GM18505 (cell line): ENCODE measurements at regions not wholly inside any gene's neighbourhood (a gene's known extent, or its start where the extent isn't known, plus 50 kb on each side); places are given as distances from the start of the nearest gene placed in this dataset.

Source experiments
- ATAC-seq: cut with Tn5 transposase; IDR thresholded peaks from one replicate; pipeline ENCODE4 v1.9.1; 2021; ENCODE audit not compliant: unreplicated experiment
- POLR2A ChIP-seq: IDR thresholded peaks from 4 replicates; pipeline ENCODE4 v1.6.1; 2011; ENCODE audit warnings: borderline replicate concordance; ENCODE audit not compliant: insufficient read depth, insufficient read length; ENCODE audit errors: extremely low read depth

DNA sequence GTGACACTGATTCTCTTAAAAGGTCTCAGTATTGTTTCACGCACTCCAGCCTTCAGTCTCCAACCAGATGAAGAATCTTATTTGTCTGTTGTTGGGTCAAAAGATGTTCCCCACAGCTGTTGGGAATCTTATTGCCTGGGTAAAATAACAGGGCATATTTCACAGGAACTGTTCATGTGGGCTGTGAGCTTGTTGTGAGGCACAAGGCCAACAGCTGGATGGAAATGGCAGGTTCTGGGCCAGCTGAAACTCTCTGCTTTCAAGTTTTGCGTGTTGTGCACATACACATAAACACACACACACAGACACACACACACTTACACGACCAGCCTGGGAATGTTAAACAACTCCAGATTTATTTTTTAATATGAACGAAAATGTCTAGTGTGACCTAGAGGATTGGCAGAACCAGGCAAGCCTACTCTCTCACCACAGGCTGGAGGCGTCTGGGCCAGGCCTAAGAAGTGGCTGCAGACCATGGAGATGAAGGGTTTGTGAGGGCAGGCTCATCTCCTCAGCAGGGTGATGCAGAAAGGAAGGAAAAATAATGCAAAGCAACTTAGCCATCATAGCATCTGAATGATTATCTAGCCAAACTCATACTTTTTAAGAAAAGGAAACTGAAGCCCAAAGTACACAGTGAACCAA is 357.0 kb downstream of the TTLL7 start:
- ATAC-seq: no peak
- no peak for TF ChIP-seq POLR2A

DNA sequence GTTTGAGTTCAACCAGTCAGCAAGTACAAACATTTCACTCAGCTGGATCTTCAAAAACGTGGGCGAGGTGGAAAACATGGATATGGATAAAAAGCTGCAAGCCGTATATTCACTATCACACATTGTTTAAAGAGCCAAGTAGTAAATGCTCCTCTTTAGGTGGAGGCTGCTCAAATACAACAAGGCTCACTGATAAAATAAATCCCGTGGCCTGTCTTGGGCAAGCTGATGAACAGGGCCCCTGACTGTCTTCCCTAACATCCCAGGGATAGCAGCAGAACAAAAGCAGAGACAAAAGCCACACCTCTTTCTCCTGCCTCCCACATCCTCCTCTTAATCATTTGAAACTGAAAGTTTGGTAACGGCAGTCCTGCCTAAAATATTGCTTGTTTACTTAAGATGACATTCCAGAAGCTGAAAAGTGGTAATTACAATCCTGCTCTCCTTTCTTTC is 357.7 kb downstream of the TTLL7 start:
- TF ChIP-seq POLR2A: no peak
- no peak for ATAC-seq

DNA sequence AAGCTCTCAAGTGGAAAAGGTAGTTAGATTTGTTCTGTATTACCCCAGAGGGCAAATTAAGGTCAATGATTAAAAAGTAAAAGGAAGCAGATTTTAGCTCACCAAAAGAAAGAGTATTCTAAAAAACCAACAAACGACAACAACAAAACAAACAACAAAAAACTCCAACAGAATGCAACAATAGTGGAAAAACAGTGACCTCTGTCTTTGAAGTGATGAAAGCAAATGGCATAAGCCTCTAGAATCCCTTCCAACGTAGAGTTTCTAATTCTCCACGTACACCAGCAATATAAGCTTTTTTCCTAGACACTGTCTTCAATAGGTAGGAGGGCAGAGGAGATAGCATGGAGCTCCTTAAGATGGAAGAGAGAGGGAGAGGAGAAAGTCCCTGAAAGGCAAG is 359.1 kb downstream of the TTLL7 start:
- ATAC-seq: no peak
- TF ChIP-seq POLR2A: no peak

DNA sequence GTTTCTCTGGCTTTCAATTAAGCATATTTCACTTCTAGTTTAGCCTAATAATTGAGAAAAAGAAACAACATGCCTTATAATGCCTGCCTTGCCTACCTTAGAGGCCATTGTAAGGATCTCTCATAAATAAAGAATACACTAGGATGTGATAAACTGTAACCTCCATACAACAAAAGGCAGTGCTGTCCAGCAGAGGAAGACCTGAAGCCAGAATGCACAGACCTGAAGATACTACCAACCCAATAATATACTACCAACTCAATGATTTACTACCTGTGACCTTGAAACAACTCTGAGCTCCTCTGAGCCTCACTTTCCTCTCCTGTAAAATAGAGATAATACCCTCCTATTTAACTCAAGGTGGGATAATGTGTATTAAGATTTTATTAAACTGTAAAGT is 361.3 kb downstream of the TTLL7 start:
- no peak for ATAC-seq

DNA sequence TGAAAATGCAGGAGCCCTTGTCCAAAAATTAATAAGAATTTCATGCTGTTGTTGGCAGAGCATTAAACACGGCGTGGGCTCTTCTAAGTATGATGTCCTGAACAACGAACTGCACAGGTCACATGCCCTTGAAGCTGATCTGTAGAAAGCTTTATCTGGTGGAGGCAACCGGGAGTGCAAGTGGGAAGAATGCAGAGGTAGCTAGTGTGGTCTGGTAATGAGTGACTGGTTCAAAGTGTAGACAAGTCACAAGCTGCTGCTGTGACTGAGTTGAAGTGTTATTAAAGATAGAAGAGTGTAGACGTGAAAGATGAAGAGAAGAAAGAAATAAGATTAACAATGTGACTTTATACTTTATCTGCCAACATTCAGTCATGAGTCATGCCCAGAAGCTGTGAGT is 361.9 kb downstream of the TTLL7 start:
- TF ChIP-seq POLR2A: no peak
- no peak for ATAC-seq

More for the DNA sequence above, 361.3 kb downstream of the TTLL7 start:
- TF ChIP-seq POLR2A: no peak

DNA sequence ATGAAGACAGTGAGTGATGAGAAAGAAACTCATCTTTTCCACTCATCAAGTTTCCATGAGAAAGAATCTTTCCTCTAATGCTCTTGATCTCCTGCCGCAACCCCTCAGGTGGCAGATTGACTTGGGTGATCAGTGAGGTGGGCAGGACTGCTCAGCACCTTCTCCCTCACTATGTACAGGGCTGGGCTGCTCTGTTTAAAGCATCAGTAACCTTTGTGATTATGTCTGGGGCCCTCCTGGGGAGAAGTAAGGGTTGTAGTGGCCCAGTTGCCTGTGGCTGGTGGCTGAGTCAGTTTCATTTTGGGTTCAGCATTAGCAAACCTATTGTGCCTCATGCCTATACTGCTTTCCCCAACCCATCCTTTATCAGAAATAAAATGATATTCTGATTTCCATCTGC is 366.0 kb downstream of the TTLL7 start:
- ATAC-seq: no peak
- TF ChIP-seq POLR2A: no peak

DNA sequence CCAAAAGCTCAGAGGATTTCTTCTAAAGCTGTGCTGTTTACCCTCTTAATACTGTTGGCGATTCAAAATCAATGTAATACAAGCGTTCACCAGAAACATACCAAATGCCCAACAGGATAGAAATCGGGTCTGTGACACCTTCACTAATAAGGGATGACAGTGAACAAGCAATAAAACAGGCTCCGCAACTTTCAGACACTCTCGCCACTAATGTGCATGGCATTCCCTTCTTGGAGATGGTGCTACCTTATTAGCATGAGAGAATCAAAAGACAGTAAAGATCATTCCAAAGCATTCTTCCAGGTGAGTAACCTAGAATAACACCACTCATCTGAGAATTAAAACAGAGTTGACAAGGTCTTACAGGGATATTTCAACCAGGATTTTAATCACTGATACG is 367.1 kb downstream of the TTLL7 start:
- ATAC-seq: no peak

DNA sequence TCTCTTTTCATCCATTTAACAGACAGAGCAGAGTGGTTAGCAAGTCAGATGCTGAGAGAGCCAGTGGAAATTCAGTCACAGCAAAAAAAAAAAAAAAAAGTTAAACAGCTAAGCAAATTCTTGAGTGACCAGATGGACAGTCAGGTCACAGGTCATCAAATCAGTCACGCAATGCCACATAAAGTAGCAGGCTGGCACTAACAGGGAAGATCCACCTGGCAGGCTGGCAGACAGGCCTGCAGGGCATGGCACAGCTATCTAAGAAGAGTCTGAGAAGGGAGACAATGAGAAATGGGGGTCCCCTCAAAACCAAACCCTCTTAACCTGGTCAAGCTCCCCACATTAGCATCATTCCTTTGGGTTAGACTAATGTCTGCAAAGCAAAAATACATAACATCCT is 371.9 kb downstream of the TTLL7 start:
- ATAC-seq: no peak

More for the DNA sequence above, 367.1 kb downstream of the TTLL7 start:
- TF ChIP-seq POLR2A: no peak

DNA sequence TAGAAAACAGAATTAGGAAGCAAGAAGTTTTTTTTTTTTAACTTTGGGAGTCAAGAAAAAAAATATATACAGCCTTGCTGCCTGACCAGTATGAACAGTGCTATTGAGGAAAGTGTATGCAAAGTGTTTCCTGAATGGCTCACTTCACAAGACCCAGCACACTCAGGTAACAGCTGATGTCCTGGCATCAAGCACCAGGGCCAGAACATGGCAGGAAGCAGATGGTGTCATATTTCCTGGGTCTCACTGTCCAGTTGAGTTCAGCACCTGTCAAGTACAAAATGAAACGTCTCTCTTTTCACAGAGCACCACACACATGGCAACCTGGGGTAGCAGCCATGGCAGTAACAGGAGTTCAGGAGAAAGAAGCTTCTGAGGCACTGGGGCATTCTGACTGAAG is 372.3 kb downstream of the TTLL7 start:
- ATAC-seq: no peak
- TF ChIP-seq POLR2A: no peak

More for the DNA sequence above, 371.9 kb downstream of the TTLL7 start:
- no peak for TF ChIP-seq POLR2A

DNA sequence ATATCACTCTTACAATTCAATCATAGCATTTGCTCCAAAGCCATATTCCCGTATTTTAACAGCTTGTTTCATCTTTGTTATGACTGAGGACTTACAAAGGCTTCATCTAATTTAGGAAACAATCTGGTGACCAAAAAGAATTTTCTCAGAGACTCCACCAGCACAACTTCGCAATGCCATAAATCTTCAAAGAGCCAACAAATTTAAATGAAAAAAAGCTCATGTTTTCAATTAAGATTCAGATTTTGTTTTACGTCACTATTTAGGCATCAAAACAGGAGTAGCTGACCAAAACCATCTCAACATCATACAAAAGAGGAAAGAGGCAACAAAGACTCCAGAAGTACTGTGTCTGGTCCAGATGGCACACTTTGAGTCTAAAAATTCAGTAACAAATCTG is 373.3 kb downstream of the TTLL7 start:
- no peak for TF ChIP-seq POLR2A
- ATAC-seq: no peak

DNA sequence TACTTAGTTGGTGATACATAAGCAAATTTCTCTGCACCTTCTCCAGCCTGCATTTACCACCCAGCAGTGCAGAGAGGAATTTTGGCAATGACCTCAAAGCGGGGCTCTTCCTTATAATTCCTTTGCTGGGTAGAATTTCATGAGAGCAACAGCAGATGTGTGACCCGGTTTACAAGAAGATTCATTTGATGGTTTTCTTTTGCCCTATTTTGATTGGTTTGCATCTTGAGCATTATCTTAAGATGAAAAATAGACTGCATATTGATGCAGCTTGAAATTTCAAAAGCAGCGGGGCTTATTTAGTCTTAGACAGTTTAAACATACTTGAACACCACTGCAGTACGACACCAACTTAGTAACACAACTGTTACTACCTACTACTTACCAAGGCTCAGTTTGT is 378.9 kb downstream of the TTLL7 start:
- no peak for ATAC-seq
- TF ChIP-seq POLR2A: no peak

DNA sequence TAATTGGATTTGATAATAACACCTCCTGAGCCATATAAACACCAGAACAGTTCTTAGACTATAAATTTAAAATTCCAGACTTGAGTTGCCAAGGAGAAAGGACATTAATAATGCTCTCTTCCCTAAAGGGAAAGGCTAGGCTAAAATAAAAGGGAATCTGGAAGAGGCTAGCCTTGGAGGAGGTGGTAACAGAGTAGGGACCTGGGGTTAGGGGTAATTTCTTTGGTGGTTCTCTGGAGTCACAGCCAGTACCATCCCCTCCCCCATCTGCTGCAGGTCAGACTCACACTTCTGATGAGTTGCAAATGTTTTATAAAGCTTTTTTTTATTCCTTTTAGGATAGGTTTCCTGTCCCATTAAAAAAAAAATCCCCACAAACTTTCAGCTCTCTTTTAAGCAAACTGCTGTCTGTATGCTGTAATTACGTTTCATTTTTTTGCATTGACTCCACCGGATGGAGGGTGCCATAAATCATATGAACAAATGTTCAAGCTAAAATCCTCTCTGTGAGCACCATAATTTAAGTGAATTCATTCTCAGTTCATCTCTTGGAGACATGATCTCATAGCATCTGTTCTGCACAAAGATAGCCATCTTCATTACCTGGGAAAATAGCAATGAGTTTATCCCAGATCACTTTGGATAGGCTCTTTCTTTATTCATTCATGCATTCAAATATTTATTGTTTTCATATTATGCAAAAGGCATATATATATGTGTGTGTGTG is 379.6 kb downstream of the TTLL7 start:
- TF ChIP-seq POLR2A: no peak

DNA sequence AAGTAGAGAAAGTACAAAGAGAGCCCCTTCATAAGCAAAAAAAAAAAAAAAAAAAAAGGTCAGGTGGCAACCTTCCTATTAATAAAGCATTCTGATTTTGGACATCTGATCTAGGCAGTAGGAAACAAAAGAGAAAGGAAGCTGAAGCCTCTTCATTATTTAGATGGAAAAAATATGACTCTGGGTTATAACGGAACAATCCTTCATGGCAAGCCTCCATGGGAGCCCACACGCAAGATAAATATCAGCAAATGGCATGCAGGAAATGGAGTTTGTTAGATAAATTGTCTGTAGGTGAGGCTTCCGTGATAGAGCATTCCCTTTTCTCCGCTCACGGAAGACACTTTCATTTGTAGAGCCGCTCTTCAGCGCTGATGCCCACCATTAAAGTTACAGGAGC is 381.0 kb downstream of the TTLL7 start:
- ATAC-seq: no peak
- no peak for TF ChIP-seq POLR2A

More for the DNA sequence above, 379.6 kb downstream of the TTLL7 start:
- no peak for ATAC-seq

DNA sequence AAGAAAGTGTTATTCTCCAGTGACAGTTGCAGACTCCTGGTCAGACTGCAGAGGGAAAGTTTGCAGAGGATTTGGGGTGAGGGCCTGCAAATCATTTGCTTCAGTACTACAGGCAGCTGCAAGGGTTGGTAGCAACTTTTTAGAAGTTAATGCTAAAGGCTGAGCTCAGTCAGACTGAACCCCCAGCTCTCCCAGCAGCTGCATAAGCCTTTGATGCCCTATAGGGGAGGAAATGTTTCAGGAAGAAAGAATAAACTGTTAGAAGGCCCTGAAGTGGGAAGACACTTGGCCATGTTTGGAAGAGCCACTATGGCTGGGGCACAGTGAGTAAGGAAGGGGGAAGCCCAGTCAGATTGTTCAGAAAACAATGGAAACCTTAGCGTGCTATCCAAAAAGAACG is 383.6 kb downstream of the TTLL7 start:
- TF ChIP-seq POLR2A: no peak
- ATAC-seq: no peak

DNA sequence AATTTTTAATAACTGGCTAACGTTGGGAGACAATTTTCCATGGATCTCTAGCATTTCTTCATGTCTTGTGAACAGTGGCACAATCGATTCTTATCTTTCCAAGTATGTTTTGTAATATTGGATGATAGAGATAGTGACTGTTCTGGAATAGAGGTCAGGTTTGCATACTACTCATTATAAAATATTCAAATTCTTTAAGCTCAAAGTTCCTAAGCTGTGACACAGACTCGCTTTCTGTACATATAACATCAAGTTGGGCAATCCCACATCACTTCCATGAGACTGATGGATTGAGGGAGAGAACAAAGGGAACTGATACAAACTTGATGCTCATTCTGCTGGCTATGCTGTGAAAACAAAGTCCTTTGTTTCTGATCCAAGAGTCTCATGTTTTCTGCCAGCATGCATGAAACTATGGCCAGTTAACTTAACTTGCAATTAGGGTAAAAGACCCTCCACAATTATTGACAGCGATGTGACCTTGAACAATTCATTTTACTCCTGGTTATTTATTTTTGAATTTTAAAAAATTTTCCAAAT is 392.4 kb downstream of the TTLL7 start:
- no peak for TF ChIP-seq POLR2A
- ATAC-seq: no peak

DNA sequence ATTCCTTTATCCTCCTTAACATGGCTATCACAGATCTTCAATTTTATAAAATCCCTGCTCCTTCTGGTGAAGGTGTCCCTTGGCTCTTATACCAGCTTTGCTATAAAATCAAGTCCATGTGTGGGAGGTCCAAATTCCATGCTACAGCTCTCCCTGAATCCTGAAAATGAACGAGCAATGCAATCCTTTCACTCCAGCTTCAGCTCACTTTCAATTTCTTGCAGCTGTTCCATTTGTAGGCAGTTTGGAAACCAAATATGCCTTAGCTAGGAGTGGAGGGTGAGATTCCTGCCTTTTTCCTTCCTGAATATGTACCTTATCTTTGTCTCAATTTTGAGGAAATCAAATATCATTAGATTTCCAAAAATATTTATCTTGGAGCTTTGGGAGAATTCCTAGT is 402.6 kb downstream of the TTLL7 start:
- ATAC-seq: no peak
- no peak for TF ChIP-seq POLR2A
